Stimulated activated CD8-positive, alpha-beta memory T cell treated with anti-CD3 and anti-CD28 coated beads, Interleukin-12 subunit alpha, Interleukin-12 subunit beta, amount 100 ng/mL, for 4 hours (primary cell): ENCODE measurements at regions not wholly inside any gene's neighbourhood (a gene's known extent, or its start where the extent isn't known, plus 50 kb on each side); places are given as distances from the start of the nearest gene placed in this dataset.

ENCODE experiments used
- DNase-seq: peaks from one replicate; pipeline ENCODE4 v3.0.0-alpha.2; 2020; ENCODE audit warnings: low read depth

DNA sequence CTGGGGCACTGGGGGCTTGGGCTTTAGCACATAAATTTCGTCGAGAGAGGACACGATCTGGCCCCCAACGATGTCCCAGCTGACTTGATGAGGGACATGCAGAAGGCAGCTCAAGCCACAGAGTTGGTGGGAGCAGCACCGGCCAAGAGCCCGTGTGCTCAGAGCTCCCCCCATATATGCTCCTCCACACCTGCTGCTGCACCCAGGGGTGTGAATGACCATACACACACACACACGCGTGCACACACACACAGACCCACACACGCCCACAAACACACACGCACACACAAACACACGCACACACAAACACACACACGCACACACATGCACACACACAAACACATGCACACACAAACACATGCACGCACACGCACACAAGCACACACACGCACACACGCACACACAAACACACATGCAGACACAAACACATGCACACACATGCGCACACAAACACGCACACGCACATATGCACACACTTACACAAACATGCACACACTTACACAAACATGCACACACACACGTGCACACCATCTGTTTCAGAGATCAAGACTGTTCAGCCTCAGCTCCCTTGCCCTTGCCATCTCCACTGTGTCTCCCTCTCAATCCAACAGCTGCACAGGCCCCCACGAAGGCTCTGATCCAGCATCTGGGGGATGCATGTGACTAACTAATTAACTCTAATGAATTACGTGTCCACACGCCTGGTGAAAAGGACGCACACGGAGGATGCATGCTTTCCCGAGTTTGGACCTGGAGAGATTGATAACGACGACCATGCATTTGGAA lies 85.6 kb upstream of the TNRC6C start:
- DNase-seq = no peak

- no peak for DNase-seq
Measured at GRCh38 chr17:77873500-77874302, 84.8 kb upstream of the TNRC6C start.

DNA sequence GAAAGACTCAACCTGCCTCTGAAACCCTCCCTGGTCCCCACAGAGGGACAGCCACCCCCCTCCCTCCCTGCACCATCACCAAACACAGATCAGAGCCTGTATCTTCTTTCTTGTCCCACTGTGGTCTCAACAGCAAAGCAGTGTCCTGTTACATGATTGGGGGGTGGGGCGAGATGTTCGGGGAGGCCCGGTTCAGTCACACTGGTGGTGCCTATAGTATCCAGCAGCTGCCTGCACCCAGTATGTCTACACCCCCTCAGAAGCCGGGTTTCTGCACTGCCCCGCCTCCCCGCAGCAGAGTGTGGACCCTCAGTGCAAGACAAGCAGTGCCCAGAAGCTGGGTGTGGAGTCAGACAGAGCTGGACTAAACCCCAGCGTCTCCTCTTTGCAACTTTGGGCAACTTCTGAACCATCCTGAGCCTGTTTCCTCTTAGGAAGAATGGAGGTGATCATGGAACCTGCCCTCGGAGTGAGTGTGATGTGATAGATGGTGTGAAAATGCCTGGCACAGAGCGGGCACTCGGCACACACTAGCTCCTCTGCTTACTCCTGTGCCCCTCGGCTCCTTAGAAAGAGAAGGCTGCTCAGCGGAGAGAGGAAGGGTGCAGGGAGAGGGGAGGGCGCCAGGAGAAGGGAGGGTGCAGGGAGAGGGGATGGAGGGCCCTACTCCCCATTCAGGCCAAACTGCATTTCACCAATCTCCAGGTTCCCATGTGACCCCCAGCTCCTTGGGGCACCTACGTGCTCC lies 84.0 kb upstream of the TNRC6C start:
- no peak for DNase-seq

DNA sequence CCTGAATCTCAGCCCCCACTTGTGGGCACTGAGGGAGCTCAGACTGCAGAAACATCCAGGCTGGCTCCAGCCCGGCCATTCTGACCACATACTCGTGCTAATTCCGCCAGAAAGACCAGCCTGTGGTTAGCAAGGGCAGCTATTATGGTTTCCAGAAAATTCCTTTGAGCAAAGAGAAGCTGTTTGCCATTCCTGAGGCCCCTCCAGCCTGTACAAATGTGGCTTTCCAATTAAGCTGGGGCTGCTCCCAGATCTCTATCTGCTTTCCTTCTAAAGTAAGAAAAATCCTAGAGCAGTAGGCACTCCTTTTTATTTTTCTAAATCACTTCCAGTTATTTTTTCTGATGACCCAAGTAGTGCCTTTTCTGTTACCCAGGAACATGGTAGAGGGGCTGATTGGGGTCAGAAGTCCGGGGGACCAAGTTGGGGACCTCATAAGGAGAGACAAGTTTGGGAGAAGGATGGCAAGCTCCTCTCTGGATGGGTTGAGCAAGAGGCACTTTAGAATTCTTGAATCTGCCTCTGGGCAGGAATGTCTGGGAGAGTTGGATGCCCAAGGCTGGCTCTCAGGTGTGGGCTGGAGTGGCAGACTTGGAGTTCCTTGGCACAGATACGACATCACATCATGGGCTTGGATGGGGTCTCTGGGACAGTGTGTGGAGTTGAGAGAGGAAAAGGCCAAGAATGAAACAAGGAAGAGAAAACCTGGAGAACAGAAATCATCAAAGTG lies 83.3 kb upstream of the TNRC6C start:
- no peak for DNase-seq

GRCh38 chr17:77875881-77876509 lies 82.5 kb upstream of the TNRC6C start:
- no peak for DNase-seq

DNA sequence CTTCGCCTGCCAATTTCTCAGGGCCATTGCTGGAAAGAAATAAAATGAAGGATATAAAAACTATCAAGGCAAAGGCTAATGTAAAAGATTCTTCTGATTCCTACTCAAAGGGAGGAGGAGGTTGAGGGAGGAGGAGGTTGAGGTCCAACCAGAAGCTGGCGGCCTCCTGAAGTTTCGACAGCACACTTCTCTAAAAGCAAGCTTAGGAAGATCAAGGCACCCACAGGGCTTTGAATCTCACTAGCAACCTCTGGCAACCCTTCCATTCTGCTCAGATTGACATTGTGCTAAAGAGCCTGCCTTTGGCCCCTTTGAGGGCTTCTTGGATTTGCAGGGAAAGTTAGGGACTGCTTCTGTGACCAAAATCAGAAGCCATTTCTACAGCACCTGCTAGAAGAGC lies 81.5 kb upstream of the TNRC6C start:
- DNase-seq = no peak

- no peak for DNase-seq
Measured at GRCh38 chr17:77877646-77878355, 80.7 kb upstream of the TNRC6C start.

DNA sequence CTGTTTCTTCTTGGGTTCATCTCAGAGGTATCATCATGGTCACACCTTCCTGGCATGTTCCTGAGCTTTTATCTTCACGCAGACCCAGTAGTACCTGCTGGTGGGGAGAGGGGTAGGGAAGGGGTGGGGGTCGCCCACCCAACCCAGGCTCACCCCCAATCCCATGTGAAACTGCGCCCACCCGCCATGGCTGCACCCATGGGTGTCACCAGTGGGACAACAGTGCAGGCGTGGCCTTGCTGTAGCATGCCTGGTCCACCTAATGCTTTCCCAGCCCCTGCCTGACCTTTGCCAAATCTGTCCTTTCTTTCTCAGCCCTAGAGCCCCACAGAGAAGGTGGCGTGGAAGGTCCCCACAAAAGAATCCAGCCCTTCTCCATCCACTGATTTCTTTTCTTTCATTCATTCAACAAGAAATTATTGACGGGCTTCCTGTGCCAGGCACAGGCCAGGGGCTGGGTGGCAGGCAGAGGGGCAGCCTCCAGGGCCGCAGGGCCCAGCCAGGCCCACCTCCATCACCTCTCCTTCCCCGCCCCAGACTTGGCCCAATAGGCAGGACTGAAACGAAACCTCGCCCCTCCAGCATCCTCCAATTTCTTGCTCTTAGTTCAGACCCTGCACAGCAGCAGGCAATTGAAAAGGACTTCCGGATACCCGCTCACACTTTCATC lies 79.1 kb upstream of the TNRC6C start:
- DNase-seq = no peak

- no peak for DNase-seq
Measured at GRCh38 chr17:77879896-77880280, 78.6 kb upstream of the TNRC6C start.

DNA sequence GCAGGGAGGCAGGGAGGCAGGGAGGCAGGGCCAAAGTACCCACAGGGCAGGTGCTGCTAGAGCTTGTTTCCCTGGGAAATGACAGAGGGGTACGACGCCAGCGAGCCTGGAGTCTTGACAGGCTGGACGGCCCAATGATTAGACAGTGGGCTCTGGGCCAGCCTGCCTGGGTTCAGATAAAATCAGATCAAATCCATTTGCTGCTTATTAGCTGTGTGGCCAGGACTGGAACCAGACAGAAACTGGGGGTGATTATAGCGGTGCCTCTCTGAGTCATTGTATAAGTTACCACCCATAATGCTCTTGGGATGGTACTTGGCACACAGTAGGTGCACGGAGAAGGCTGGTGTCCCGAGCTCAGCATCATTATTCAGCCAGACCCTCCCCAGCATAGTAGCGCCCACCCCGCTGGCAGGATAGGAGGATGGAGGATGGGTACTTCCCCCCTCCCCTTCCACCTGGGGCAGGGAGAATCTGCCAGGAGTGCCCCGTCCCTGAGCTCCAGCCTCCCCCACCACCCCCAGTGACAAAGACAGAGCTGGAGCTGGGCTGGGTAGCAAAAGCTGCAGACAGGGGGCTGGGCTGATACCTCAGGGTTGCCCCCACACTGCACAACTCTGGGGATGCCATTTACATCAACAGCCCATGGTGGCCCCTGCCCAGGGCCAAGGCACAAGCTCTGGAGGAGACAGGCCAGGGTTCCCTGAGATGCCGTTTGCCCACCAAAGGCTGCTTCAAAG lies 77.6 kb upstream of the TNRC6C start:
- DNase-seq = no peak

GRCh38 chr17:77881545-77881944 lies 77.0 kb upstream of the TNRC6C start:
- peak; percentile 67 for DNase-seq

DNA sequence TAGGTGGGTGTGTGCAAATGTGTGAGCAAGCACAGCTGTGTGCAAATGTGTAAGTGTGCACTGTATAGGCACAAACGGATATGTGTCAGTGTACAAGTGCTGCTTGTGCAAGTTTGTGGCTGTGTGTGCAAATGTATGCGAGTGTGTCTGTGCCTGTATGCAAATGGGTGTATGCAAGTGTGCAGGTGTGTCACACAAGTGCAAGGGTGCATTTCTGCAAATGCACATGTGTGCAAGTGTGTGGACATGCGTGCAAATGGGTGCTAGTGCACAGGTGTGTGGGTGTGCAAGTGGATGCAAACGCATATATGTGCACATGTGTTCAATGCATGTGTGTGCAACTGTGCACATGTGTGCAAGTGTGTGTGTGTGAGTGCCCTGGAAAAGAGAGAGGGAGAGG lies 76.5 kb upstream of the TNRC6C start:
- DNase-seq = no peak

DNA sequence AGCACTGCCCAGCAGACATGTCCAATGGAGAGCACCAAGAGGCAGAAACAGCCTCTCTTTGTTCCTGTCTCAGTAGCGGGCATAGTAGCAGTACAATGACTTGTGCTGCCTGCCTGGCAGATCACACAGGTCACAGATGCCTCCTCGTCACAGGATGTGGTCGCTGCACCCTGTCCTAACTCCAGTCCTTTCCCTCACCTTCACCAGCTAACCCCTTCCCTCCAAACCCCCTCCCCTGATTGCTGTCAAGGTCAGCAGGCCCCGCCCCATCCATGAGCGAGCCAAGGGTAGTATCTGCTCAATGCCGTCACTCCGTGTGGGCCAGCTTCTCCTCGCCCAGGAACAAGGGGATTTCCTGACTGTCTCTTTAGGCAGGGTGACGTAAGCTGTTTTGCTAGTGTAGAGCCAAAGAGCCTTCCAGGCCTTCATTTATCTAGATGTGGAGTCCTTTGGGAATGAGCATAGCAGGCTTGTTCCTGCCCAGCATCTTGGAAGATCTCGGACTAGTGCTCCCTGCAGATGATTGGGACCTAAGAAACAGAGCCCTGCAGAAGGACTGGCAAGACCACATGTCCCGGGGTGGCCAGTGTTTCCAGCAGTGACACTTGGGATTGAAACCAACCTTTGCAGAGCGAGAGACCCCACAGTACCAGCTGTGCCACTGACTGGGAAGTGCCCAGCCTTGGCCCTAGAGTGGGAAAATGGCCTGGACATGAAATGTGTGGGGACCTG lies 75.9 kb upstream of the TNRC6C start:
- DNase-seq = peak; percentile 59

- no peak for DNase-seq
Measured at GRCh38 chr17:77883213-77883650, 75.3 kb upstream of the TNRC6C start.

DNA sequence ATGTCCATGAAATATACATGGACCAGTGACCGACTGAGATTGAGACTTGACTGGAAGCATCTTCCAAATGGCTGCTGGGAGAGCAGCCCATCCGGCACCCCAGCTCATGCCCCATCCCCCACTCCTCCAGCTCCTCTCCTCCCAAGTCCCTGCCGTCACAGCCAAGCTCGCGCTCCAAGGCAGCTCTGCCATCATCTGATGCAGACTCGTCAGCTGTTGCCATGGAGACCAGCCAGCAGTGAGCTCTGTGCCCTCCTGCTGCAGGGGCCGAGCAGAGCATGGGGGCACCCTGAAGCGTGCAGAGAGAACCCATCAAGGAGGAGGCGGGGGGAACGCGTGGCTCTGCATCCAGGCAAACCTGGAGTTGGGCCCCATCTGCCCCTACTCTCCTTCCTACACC lies 74.5 kb upstream of the TNRC6C start:
- DNase-seq = no peak

DNA sequence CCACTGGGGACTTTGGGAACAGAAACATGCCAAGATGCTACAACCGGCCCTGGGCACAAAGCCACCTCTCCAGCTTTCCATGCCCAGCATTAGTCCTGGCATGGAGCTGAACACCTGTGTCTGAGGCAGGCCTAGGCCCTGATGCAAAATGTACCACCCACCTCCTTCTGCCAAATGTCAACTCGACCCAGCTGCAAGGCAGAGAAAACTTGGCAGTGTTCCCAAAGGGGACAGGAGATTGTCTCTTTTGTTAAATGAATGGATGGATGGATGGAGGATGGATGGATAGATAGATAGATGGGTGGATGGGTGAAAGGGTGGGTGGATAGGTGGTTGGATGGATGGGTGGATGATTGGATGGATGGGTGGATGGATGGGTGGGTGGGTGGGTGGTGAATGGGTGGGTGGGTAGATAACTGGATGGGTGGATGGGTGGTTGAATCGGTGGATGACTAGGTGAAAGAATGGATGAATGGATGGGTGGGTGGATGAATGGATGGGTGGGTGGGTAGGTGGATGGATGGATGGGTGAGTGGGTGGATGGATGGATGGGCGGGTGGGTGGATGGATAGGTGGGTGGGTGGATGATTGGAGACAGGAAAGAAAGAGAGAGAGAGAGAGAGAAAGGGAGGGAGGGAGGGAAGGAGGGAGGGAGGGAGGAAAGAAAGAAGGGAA lies 73.4 kb upstream of the TNRC6C start:
- no peak for DNase-seq

GRCh38 chr17:77885678-77886386 lies 72.7 kb upstream of the TNRC6C start:
- DNase-seq = no peak

DNA sequence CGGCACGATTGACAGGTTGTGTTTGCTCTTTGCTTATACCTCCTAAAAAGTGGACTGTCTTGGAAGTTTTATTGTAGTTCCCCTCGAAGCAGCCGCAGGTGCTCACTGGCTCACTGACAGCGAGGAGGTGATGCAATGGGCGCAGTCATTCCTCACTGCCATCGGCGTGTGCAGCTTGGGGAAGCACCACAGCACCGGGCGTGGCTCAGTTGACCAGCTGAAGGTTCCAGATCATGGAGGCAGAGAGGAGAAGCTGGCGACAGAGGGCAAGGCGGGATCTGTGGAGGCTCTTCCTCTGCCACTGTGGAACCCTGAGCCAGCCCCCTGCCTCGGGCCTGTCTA lies 72.1 kb upstream of the TNRC6C start:
- DNase-seq = no peak
